Mucosa of descending colon (tissue), 3 donors: ENCODE measurements at regions not wholly inside any gene's neighbourhood (a gene's known extent, or its start where the extent isn't known, plus 50 kb on each side); places are given as distances from the start of the nearest gene placed in this dataset.
A peak's percentile ranks its signal among the peaks of the same experiment; 100 is the strongest.

Experiments used
- ATAC-seq: fragments of 200-7000 bp; cut with Tn5 transposase; one replicate; pipeline ENCODE4 v1.9.1; 2020; ENCODE audit warnings: mild to moderate bottlenecking, moderate library complexity
- DNase-seq, 3 donors: peaks; one replicate each; pipeline ENCODE4 v3.0.0-alpha.2; 2020
- H3K36me3 ChIP-seq: fragments of 200-600 bp; one replicate; pipeline ENCODE4 v1.8.0; 2021; ENCODE audit warnings: low read depth, mild to moderate bottlenecking
- H3K4me1 ChIP-seq: fragments of 200-600 bp; one replicate; pipeline ENCODE4 v1.8.0; 2021; ENCODE audit warnings: low read depth, mild to moderate bottlenecking
- H3K4me3 ChIP-seq: fragments of 200-600 bp; one replicate; pipeline ENCODE4 v1.8.0; 2021; ENCODE audit warnings: mild to moderate bottlenecking
- H3K9me3 ChIP-seq: fragments of 200-600 bp; one replicate; pipeline ENCODE4 v1.8.0; 2021; ENCODE audit warnings: mild to moderate bottlenecking
- intact Hi-C, 2 donors: fragments of 100-400 bp; cut with DNase I in 1 of 2; cut with micrococcal nuclease in 1 of 2; formaldehyde crosslinking; loops; one replicate each; pipeline versions ENCODE4 v1.11.0 to v1.11.1; 2022; cut with DNase I, micrococcal nuclease
- TF ChIP-seq, protein P1 (sequence below): fragments of 200-600 bp; IDR thresholded peaks from one replicate; pipeline ENCODE4 v1.8.0; 2022; ENCODE audit warnings: antibody characterized with exemption, mild to moderate bottlenecking
- donor health status: DM: no; HTN: no; CAD: no; lungs with moderate emphysema.
- donor health status: DM: no; HTN: no; CAD: no.
- donor health status: DM: no; HTN: yes; CAD: no.

- H3K4me1 ChIP-seq, result peaks cover 27% of the 10 kb centered on the region
- H3K36me3 ChIP-seq, result no peaks in the 10 kb centered on the region
- ATAC-seq, result peak; percentile 51
- DNase-seq, result no peak
- no peak overlapping the region for H3K4me3 ChIP-seq
- intact Hi-C loops, result no loop called here
- no peaks in the 10 kb centered on the region for H3K9me3 ChIP-seq
- TF ChIP-seq, protein P1, sequence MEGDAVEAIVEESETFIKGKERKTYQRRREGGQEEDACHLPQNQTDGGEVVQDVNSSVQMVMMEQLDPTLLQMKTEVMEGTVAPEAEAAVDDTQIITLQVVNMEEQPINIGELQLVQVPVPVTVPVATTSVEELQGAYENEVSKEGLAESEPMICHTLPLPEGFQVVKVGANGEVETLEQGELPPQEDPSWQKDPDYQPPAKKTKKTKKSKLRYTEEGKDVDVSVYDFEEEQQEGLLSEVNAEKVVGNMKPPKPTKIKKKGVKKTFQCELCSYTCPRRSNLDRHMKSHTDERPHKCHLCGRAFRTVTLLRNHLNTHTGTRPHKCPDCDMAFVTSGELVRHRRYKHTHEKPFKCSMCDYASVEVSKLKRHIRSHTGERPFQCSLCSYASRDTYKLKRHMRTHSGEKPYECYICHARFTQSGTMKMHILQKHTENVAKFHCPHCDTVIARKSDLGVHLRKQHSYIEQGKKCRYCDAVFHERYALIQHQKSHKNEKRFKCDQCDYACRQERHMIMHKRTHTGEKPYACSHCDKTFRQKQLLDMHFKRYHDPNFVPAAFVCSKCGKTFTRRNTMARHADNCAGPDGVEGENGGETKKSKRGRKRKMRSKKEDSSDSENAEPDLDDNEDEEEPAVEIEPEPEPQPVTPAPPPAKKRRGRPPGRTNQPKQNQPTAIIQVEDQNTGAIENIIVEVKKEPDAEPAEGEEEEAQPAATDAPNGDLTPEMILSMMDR, result no peak
Observed at GRCh38 chr9:107615321-107615720, 125.8 kb upstream of the KLF4 start.

- intact Hi-C loops, result no loop called here
- Histone ChIP-seq H3K4me1 (peaks cover 24% of the 10 kb centered on the region), H3K36me3 (no peaks in the 10 kb centered on the region), H3K4me3 (no peak overlapping the region), H3K9me3 (no peaks in the 10 kb centered on the region)
- TF ChIP-seq, protein P1, result no peak
- peak in 2 of 3 donors; percentile 62 to 70 for DNase-seq
- peak; percentile 72 for ATAC-seq
Observed at GRCh38 chr9:107614765-107615164, 125.2 kb upstream of the KLF4 start.

GRCh38 chr9:107613321-107613720 lies 123.8 kb upstream of the KLF4 start:
- H3K4me1 ChIP-seq, result peaks cover 23% of the 10 kb centered on the region
- DNase-seq (peak in 2 of 3 donors; percentile 56 to 63), ATAC-seq (peak; percentile 88)
- no peaks in the 10 kb centered on the region for H3K9me3 ChIP-seq
- intact Hi-C loops, result no loop called here
- no peaks in the 10 kb centered on the region for H3K36me3 ChIP-seq
- TF ChIP-seq, protein P1, result no peak
- H3K4me3 ChIP-seq, result no peak overlapping the region

GRCh38 chr9:107612136-107612535 lies 122.6 kb upstream of the KLF4 start:
- intact Hi-C loops, result no loop called here
- Histone ChIP-seq H3K4me1 (peaks cover 23% of the 10 kb centered on the region), H3K4me3 (no peak overlapping the region), H3K9me3 (no peaks in the 10 kb centered on the region), H3K36me3 (no peaks in the 10 kb centered on the region)
- DNase-seq (peak in 1 of 3 donors; percentile 73), ATAC-seq (no peak)
- TF ChIP-seq, protein P1, result no peak

DNA sequence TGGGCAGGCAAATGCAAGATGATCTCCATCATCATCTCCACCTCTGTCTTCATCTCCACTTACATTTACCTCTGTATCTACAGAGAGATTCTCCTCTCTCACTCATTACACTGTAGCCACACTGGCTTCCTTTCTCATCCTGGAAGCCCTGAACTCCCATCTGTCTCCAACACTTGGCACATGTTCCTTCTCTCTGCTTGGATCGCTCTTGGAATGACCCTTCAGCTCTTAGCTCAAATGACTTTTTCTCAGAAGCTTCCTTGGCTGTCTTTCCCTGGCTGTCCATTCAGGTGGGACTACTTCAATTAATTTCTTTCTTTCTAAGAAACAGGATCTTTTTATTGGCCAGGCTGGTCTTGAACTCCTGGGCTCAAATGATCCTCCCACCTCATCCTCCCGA lies 120.0 kb upstream of the KLF4 start:
- Histone ChIP-seq H3K36me3 (no peaks in the 10 kb centered on the region), H3K9me3 (no peaks in the 10 kb centered on the region), H3K4me3 (no peak overlapping the region), H3K4me1 (peaks cover 21% of the 10 kb centered on the region)
- TF ChIP-seq, protein P1, result no peak
- DNase-seq, result no peak
- no peak for ATAC-seq
- intact Hi-C loops, result no loop called here
